BJ (cell line): ENCODE measurements at regions not wholly inside any gene's neighbourhood (a gene's known extent, or its start where the extent isn't known, plus 50 kb on each side); places are given as distances from the start of the nearest gene placed in this dataset.

Source experiments
- CTCF ChIA-PET: fragments of 350-600 bp; formaldehyde crosslinking; extraction: SDS; loops from one replicate; lab custom pipeline; 2021; ENCODE audit warnings: antibody characterized with exemption, inconsistent platforms; lab: Yijun Ruan, JAX
- POLR2A ChIA-PET: fragments of 300-600 bp; sonication (Branson Sonifier 250); formaldehyde crosslinking; extraction: SDS; loops from one replicate; lab custom pipeline; 2021; ENCODE audit warnings: antibody characterized with exemption; lab: Charles Lee
- DNase-seq: peaks from one replicate; pipeline ENCODE4 v3.0.0-alpha.2; 2011; ENCODE audit warnings: low read depth
- H3K27me3 ChIP-seq: 2 replicates; pipeline ENCODE4 v1.6.0; 2011; ENCODE audit warnings: low read length; ENCODE audit not compliant: control insufficient read depth, insufficient read depth
- H3K36me3 ChIP-seq: 2 replicates; pipeline ENCODE4 v1.5.1; 2011; ENCODE audit warnings: low read length; ENCODE audit not compliant: control insufficient read depth, insufficient read depth
- H3K4me3 ChIP-seq: 2 replicates; pipeline ENCODE4 v1.5.1; 2011; ENCODE audit warnings: low read depth, mild to moderate bottlenecking, control low read depth, low read length
- TF ChIP-seq, protein P1 (sequence below): IDR thresholded peaks from 2 replicates; pipeline ENCODE4 v1.5.1; 2011; ENCODE audit warnings: low read depth, mild to moderate bottlenecking, control low read depth, inconsistent platforms, low read length, moderate library complexity; ENCODE audit not compliant: insufficient read depth

GRCh38 chr1:224863486-224863885 lies 66.0 kb upstream of the DNAH14 start:
- TF ChIP-seq, protein P1, sequence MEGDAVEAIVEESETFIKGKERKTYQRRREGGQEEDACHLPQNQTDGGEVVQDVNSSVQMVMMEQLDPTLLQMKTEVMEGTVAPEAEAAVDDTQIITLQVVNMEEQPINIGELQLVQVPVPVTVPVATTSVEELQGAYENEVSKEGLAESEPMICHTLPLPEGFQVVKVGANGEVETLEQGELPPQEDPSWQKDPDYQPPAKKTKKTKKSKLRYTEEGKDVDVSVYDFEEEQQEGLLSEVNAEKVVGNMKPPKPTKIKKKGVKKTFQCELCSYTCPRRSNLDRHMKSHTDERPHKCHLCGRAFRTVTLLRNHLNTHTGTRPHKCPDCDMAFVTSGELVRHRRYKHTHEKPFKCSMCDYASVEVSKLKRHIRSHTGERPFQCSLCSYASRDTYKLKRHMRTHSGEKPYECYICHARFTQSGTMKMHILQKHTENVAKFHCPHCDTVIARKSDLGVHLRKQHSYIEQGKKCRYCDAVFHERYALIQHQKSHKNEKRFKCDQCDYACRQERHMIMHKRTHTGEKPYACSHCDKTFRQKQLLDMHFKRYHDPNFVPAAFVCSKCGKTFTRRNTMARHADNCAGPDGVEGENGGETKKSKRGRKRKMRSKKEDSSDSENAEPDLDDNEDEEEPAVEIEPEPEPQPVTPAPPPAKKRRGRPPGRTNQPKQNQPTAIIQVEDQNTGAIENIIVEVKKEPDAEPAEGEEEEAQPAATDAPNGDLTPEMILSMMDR = no peak
- Histone ChIP-seq H3K4me3 (no peak overlapping the region), H3K36me3 (no peaks in the 10 kb centered on the region), H3K27me3 (no peaks in the 10 kb centered on the region)
- ChIA-PET CTCF (interaction anchor here (0.8 to 2.9 kb wide), 3 partner anchors 11 to 59 kb away, joined by 3 to 35 read pairs (median 3); no protein-coding TSS in a partner anchor), POLR2A (no interaction called here)
- no peak for DNase-seq

DNA sequence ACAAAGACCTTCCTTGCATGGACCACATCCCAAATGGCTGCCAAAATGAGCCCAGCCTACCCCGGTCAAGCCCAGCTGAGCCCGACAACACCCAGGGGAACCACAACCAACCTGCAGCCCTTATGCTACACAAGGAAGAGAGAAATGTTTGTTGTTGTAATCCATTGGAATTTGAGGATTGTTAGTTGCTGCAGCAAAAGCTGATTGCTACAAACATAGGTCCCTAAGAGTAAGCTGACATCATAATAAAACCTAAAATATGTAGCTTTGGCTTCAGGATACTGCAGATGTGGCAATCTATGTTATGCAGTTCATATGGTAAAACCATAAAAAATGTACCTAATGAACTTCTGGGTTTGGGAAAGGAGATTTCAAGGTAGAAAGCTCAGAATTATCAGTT lies 65.5 kb upstream of the DNAH14 start:
- no peak for DNase-seq
- H3K27me3 ChIP-seq = no peaks in the 10 kb centered on the region
- H3K4me3 ChIP-seq = no peak overlapping the region
- TF ChIP-seq, protein P1 = no peak
- CTCF ChIA-PET = interaction anchor here (0.8 to 2.9 kb wide), 4 partner anchors 10 to 351 kb away, joined by 3 to 35 read pairs (median 3); no protein-coding TSS in a partner anchor
- POLR2A ChIA-PET = no interaction called here
- H3K36me3 ChIP-seq = no peaks in the 10 kb centered on the region

DNA sequence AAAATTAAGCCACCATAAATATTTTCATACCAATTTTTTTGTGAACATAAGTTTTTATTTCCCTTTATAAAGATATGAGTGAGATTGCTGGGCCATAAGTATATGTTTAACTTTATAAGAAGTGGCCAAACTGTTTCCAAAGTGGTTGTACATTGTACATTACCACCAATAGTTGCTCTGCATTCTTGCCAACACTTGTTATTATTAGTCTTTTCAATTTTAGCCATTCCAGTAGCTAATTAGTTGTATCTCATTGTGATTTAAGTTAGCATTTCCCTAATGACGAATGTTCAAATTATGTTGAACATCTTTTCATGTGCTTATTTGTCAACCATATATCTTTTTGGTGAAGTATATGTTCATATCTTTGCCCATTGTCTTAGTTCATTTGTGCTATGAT lies 64.0 kb upstream of the DNAH14 start:
- Histone ChIP-seq H3K4me3 (no peak overlapping the region), H3K36me3 (no peaks in the 10 kb centered on the region), H3K27me3 (no peaks in the 10 kb centered on the region)
- POLR2A ChIA-PET = no interaction called here
- no peak for DNase-seq
- TF ChIP-seq, protein P1 = no peak
- CTCF ChIA-PET = no interaction called here

DNA sequence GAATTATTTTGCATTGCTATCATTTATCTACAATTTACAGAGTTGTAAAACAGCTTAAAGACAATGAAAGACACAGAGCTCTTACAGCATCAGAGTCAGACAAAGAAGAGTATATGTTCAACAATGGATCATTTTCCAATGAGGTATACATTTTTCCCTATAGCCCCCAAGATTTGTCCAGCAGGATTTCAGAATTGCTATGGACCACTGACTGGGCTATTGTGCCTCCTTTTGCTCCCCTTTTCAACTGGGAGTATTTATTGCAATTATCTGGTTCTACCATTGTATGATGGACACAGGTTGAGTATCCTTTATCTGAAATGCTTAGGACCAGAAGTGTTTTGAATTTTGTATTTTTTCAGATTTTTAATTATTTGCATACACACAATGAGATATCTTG lies 62.5 kb upstream of the DNAH14 start:
- Histone ChIP-seq H3K36me3 (no peaks in the 10 kb centered on the region), H3K27me3 (0 out of 2 replicates have a peak, but pooled peaks cover 2% of the 10 kb centered on the region), H3K4me3 (no peak overlapping the region)
- CTCF ChIA-PET = no interaction called here
- DNase-seq = no peak
- TF ChIP-seq, protein P1 = no peak
- POLR2A ChIA-PET = no interaction called here

- no peak overlapping the region for H3K4me3 ChIP-seq
- DNase-seq = no peak
- POLR2A ChIA-PET = no interaction called here
- no peaks in the 10 kb centered on the region for H3K36me3 ChIP-seq
- TF ChIP-seq, protein P1 = no peak
- H3K27me3 ChIP-seq = 0 out of 2 replicates have a peak, but pooled peaks cover 2% of the 10 kb centered on the region
- CTCF ChIA-PET = interaction anchor here (1.0 kb wide), 1 partner anchor 15 kb away, joined by 3 read pairs; no protein-coding TSS in a partner anchor
These were observed 61.8 kb upstream of the DNAH14 start for GRCh38 chr1:224867715-224868114.
